ENCODE measurements at regions not wholly inside any gene's neighbourhood (a gene's known extent, or its start where the extent isn't known, plus 50 kb on each side); places are given as distances from the start of the nearest gene placed in this dataset.
"Not testable (repeated sequence)": the region's sequence is repeated elsewhere in the genome, so short reads cannot be mapped to it uniquely, and the experiment has no call there.

GRCh38 chr5:67857502-67857901, 358.1 kb upstream of the PIK3R1 start:
- DNase-seq = no peak
- Histone ChIP-seq H3K4me1 (no peaks in the 10 kb centered on the region), H3K9me3 (no peaks in the 10 kb centered on the region), H3K36me3 (no peaks in the 10 kb centered on the region), H3K4me3 (no peak overlapping the region), H3K27ac (no peak overlapping the region), H3K27me3 (no peaks in the 10 kb centered on the region)
- intact Hi-C loops (cut with DNase I; ENCODE audit: low total_unique reads) = no loop called here
- no peak for TF ChIP-seq CTCF (IDR thresholded peaks at IDR 0.05)

- Histone ChIP-seq H3K27me3 (no peaks in the 10 kb centered on the region), H3K27ac (no peak overlapping the region), H3K9me3 (no peaks in the 10 kb centered on the region), H3K4me1 (no peaks in the 10 kb centered on the region), H3K36me3 (no peaks in the 10 kb centered on the region), H3K4me3 (no peak overlapping the region)
- no peak for TF ChIP-seq CTCF (IDR thresholded peaks at IDR 0.05)
- intact Hi-C loops (cut with DNase I; ENCODE audit: low total_unique reads) = no loop called here
- no peak for DNase-seq
Observed at GRCh38 chr5:67855523-67855922, 360.0 kb upstream of the PIK3R1 start.

GRCh38 chr5:67850906-67851305, 364.6 kb upstream of the PIK3R1 start:
- H3K36me3 ChIP-seq; DNase-seq; intact Hi-C loops (cut with DNase I; ENCODE audit: low total_unique reads); H3K4me3 ChIP-seq; H3K4me1 ChIP-seq; H3K9me3 ChIP-seq; H3K27me3 ChIP-seq; H3K27ac ChIP-seq: not testable (repeated sequence)

- no peaks in the 10 kb centered on the region for H3K9me3 ChIP-seq
- no peak for TF ChIP-seq CTCF (IDR thresholded peaks at IDR 0.05)
- H3K4me1 ChIP-seq = no peaks in the 10 kb centered on the region
- H3K4me3 ChIP-seq = no peak overlapping the region
- no peak overlapping the region for H3K27ac ChIP-seq
- H3K27me3 ChIP-seq = no peaks in the 10 kb centered on the region
- DNase-seq = no peak
- intact Hi-C loops (cut with DNase I; ENCODE audit: low total_unique reads) = no loop called here
- H3K36me3 ChIP-seq = no peaks in the 10 kb centered on the region
Observed at GRCh38 chr5:67844924-67845323, 370.6 kb upstream of the PIK3R1 start.

GRCh38 chr5:67842806-67843205, 372.8 kb upstream of the PIK3R1 start:
- Histone ChIP-seq H3K27me3 (no peaks in the 10 kb centered on the region), H3K36me3 (no peaks in the 10 kb centered on the region), H3K4me3 (no peak overlapping the region), H3K27ac (no peak overlapping the region), H3K4me1 (no peaks in the 10 kb centered on the region), H3K9me3 (no peaks in the 10 kb centered on the region)
- intact Hi-C loops (cut with DNase I; ENCODE audit: low total_unique reads) = no loop called here
- TF ChIP-seq CTCF (IDR thresholded peaks at IDR 0.05) = no peak
- DNase-seq = no peak

GRCh38 chr5:67837225-67837624, 378.3 kb upstream of the PIK3R1 start:
- H3K27ac ChIP-seq; DNase-seq; H3K36me3 ChIP-seq; H3K4me1 ChIP-seq; intact Hi-C loops (cut with DNase I; ENCODE audit: low total_unique reads); H3K9me3 ChIP-seq; H3K27me3 ChIP-seq; H3K4me3 ChIP-seq: not testable (repeated sequence)

GRCh38 chr5:67836496-67836895, 379.1 kb upstream of the PIK3R1 start:
- H3K4me1 ChIP-seq; H3K36me3 ChIP-seq; H3K4me3 ChIP-seq; H3K27ac ChIP-seq; intact Hi-C loops (cut with DNase I; ENCODE audit: low total_unique reads); H3K9me3 ChIP-seq; DNase-seq; H3K27me3 ChIP-seq: not testable (repeated sequence)

Data from tibial artery (tissue), 4 donors.